ENCODE measurements at regions not wholly inside any gene's neighbourhood (a gene's known extent, or its start where the extent isn't known, plus 50 kb on each side); places are given as distances from the start of the nearest gene placed in this dataset.

- Mint-ChIP-seq H3K27ac (ENCODE audit: unreplicated experiment) (no peak overlapping the region), H3K4me1 (ENCODE audit: unreplicated experiment) (no peaks in the 10 kb centered on the region), H3K27me3 (ENCODE audit: unreplicated experiment) (no peaks in the 10 kb centered on the region), H3K9me3 (ENCODE audit: unreplicated experiment) (no peaks in the 10 kb centered on the region), H3K4me3 (ENCODE audit: unreplicated experiment) (no peak overlapping the region), H3K36me3 (ENCODE audit: low read depth, unreplicated experiment) (no peaks in the 10 kb centered on the region)
- DNase-seq (ENCODE audit: low spot score): no peak
- TF ChIP-seq CTCF (IDR thresholded peaks at IDR 0.05; ENCODE audit: unreplicated experiment): no peak
Measured at GRCh38 chr3:118075873-118076272, 958.8 kb downstream of the IGSF11 start.

GRCh38 chr3:118077332-118077731, 957.3 kb downstream of the IGSF11 start:
- DNase-seq (ENCODE audit: low spot score): no peak
- Mint-ChIP-seq H3K4me1 (ENCODE audit: unreplicated experiment) (no peaks in the 10 kb centered on the region), H3K36me3 (ENCODE audit: low read depth, unreplicated experiment) (no peaks in the 10 kb centered on the region), H3K9me3 (ENCODE audit: unreplicated experiment) (no peaks in the 10 kb centered on the region), H3K4me3 (ENCODE audit: unreplicated experiment) (no peak overlapping the region), H3K27ac (ENCODE audit: unreplicated experiment) (no peak overlapping the region), H3K27me3 (ENCODE audit: unreplicated experiment) (no peaks in the 10 kb centered on the region)
- no peak for TF ChIP-seq CTCF (IDR thresholded peaks at IDR 0.05; ENCODE audit: unreplicated experiment)

- no peaks in the 10 kb centered on the region for H3K36me3 Mint-ChIP-seq (ENCODE audit: low read depth, unreplicated experiment)
- H3K9me3 Mint-ChIP-seq (ENCODE audit: unreplicated experiment): no peaks in the 10 kb centered on the region
- H3K27me3 Mint-ChIP-seq (ENCODE audit: unreplicated experiment): no peaks in the 10 kb centered on the region
- DNase-seq (ENCODE audit: low spot score): no peak
- no peak overlapping the region for H3K27ac Mint-ChIP-seq (ENCODE audit: unreplicated experiment)
- no peak overlapping the region for H3K4me3 Mint-ChIP-seq (ENCODE audit: unreplicated experiment)
- H3K4me1 Mint-ChIP-seq (ENCODE audit: unreplicated experiment): no peaks in the 10 kb centered on the region
- TF ChIP-seq CTCF (IDR thresholded peaks at IDR 0.05; ENCODE audit: unreplicated experiment): no peak
Measured at GRCh38 chr3:118080889-118081288, 953.8 kb downstream of the IGSF11 start.

GRCh38 chr3:118088696-118089095, 946.0 kb downstream of the IGSF11 start:
- Mint-ChIP-seq H3K36me3 (ENCODE audit: low read depth, unreplicated experiment) (peaks cover 7% of the 10 kb centered on the region), H3K4me1 (ENCODE audit: unreplicated experiment) (peaks cover 8% of the 10 kb centered on the region), H3K27ac (ENCODE audit: unreplicated experiment) (no peak overlapping the region), H3K4me3 (ENCODE audit: unreplicated experiment) (no peak overlapping the region), H3K9me3 (ENCODE audit: unreplicated experiment) (peaks cover 7% of the 10 kb centered on the region), H3K27me3 (ENCODE audit: unreplicated experiment) (no peaks in the 10 kb centered on the region)
- no peak for TF ChIP-seq CTCF (IDR thresholded peaks at IDR 0.05; ENCODE audit: unreplicated experiment)
- DNase-seq (ENCODE audit: low spot score): no peak

- peaks cover 8% of the 10 kb centered on the region for H3K4me1 Mint-ChIP-seq (ENCODE audit: unreplicated experiment)
- H3K4me3 Mint-ChIP-seq (ENCODE audit: unreplicated experiment): no peak overlapping the region
- H3K9me3 Mint-ChIP-seq (ENCODE audit: unreplicated experiment): peaks cover 7% of the 10 kb centered on the region
- no peak for TF ChIP-seq CTCF (IDR thresholded peaks at IDR 0.05; ENCODE audit: unreplicated experiment)
- H3K27ac Mint-ChIP-seq (ENCODE audit: unreplicated experiment): no peak overlapping the region
- no peak for DNase-seq (ENCODE audit: low spot score)
- H3K27me3 Mint-ChIP-seq (ENCODE audit: unreplicated experiment): no peaks in the 10 kb centered on the region
- H3K36me3 Mint-ChIP-seq (ENCODE audit: low read depth, unreplicated experiment): peaks cover 12% of the 10 kb centered on the region
Measured at GRCh38 chr3:118089563-118089962, 945.1 kb downstream of the IGSF11 start.
